ENCODE measurements at regions not wholly inside any gene's neighbourhood (a gene's known extent, or its start where the extent isn't known, plus 50 kb on each side); places are given as distances from the start of the nearest gene placed in this dataset.

DNA sequence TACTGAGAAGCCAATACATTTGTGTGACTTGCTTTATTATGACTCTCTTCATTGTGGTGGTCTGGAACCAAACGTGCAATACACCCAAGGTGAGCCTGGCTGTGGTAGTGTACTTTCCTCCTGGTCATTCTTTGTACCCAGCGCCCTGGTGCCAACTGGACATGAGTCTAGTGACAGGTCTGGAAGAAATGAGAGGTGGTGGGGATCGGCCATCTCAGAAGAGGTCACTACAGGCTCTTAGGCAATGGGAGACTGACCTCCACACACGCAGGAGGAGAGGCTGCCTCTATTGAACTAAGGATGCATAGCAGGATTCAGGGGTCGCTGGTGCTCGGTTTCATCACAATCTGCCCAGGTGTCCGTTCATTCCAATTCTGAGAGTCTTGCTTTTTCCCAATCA, 56.4 kb upstream of the RTL6 start:
- DNase-seq, result no peak

DNA sequence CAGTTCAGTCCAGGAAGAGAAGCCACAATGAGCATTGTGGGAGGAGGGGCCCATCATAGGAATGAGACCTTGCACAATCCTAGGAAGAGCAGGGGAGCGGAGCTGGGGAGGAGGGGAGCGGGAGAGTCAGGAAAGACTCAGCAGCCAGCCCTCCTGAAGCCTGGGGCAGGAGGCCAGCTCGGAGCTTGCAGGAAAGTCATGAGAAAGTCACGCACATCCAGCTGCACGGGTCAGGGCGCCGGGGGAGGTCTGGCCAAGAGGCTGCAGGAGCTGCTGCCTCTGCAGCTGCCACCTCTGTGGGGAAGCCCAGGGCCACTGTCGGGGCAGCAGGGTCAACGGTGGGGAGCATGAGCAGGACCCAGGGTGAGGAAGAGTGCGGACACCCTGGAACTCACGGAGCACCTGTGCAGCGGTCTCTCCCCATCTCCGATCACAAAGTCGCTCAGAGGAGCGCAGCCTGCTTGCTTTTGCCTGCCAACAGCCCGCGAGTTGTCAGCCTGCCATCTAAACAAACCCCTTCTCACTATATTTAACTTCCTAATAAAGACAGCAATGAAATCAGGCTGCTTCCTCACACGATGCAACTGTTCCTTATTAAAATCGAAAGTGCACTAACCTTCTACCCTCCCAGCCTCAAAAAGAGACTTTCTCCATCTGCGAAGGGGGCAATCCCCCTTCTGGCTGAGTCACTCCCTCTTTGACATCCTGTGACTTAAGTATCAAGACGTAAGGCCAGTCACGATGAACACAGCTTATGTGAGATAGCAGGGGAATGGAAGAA, 52.9 kb upstream of the RTL6 start:
- DNase-seq, result peak; percentile 72

DNA sequence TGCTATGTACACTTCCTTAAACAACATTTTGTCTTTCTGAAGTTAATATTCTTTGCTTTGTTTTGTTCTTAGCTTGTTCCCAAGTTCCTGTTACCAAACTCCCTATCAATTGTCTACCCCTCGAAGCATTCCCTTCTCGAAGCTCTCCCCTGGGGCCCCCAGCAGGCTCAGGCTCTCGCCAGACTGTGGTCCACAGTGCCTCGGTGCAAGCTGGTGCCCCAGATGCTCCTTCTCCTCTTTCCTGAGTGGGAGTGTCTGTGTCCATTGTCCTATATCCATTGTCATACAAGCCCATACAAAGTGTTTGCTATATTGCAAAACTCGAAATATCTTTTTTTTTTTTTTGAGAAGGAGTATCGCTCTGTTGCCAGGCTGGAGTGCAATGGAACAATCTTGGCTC, 51.7 kb upstream of the RTL6 start:
- no peak for DNase-seq

DNA sequence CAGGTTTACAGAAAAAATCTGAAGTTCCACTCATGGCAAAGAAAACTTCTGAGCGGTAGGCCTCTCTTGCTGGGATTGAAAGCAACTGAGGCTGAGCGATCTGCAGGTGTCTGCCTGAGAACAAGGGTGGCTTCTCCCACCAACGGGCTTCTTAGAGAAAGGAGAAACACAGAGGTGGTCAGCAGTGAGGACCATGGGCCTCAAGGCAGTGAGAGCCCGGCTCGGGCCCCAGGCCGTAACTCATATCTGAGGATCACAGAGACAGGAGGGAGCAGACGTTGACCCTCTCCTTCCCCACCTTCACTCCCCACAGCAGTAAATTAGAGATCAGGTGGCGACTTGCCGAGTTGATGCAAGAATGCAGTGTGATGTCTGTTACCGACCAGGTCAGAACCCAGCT, 50.9 kb upstream of the RTL6 start:
- DNase-seq, result no peak

All from skin of body (tissue), 1 donor.